K562 (cell line): ENCODE measurements at regions not wholly inside any gene's neighbourhood (a gene's known extent, or its start where the extent isn't known, plus 50 kb on each side); places are given as distances from the start of the nearest gene placed in this dataset.

Source experiments
- ATAC-seq: fragments of 200-7000 bp; cut with Tn5 transposase; 3 replicates; pipeline ENCODE4 v1.9.1; 2020; ENCODE audit warnings: moderate library complexity
- BruUV-seq: library from RNA; stranded (reverse); fragments of 400-500 nt; replicated peaks from 2 replicates; lab custom pipeline; 2021; lab: Mats Ljungman, UMichigan
- CTCF ChIA-PET: fragments of 300-600 bp; formaldehyde crosslinking; extraction: SDS; loops from one replicate; lab custom pipeline; 2021; ENCODE audit warnings: low intra/inter-chr PET ratio; lab: Yijun Ruan, JAX
- POLR2A ChIA-PET: fragments of 300-600, 350-650 bp; sonication (Branson Sonifier 250); formaldehyde crosslinking; extraction: SDS; loops from one replicate; lab custom pipeline; 2021; ENCODE audit warnings: antibody characterized with exemption, inconsistent platforms; lab: Yijun Ruan, JAX
- DNase-seq, 4 experiments: peaks; one replicate each; pipeline versions ENCODE4 v3.0.0 to v3.0.0-alpha.2; 2011 to 2018; ENCODE audit warnings: low spot score in 3 of 4, mixed read lengths in 3 of 4; ENCODE audit errors: extremely low read depth in 1 of 4
- FAIRE-seq: peaks from 2 replicates; lab custom pipeline; 2011; peaks lifted over from hg19 to GRCh38; lab: Jason Lieb, UNC
- H2AFZ ChIP-seq: 2 replicates; pipeline ENCODE4 v1.6.0; 2011; ENCODE audit warnings: low read depth, low read length, control low read depth, inconsistent platforms
- H3K27ac ChIP-seq: fragments of 200-600 bp; 3 replicates; pipeline ENCODE4 v1.8.0; 2011; ENCODE audit warnings: low read depth, mild to moderate bottlenecking, control low read depth, inconsistent platforms, low read length, moderate library complexity, mixed read lengths; ENCODE audit errors: extremely low read depth
- H3K27me3 ChIP-seq, 2 experiments: fragments of 300-600 bp in 1 of 2; 2 replicates in 1 of 2; 3 replicates in 1 of 2; pipeline versions ENCODE4 v1.6.0 to v1.8.0; 2011; ENCODE audit warnings: inconsistent platforms in 2 of 2, low read length in 2 of 2, mild to moderate bottlenecking in 1 of 2, mixed read lengths in 1 of 2, moderate library complexity in 1 of 2; ENCODE audit not compliant: control insufficient read depth in 2 of 2, insufficient read depth in 2 of 2
- H3K36me3 ChIP-seq: fragments of 300-600 bp; 3 replicates; pipeline ENCODE4 v1.8.0; 2011; ENCODE audit warnings: mild to moderate bottlenecking, low read length, inconsistent platforms; ENCODE audit not compliant: control insufficient read depth, insufficient read depth
- H3K4me1 ChIP-seq, 2 experiments: fragments of 200-600 bp in 1 of 2; replicated peaks in 1 of 2; 2 replicates in 1 of 2; 3 replicates in 1 of 2; pipeline versions ENCODE4 v1.5.1 to v1.8.0; 2011; ENCODE audit warnings: inconsistent platforms in 2 of 2, low read length in 2 of 2, mild to moderate bottlenecking in 1 of 2, mixed read lengths in 1 of 2, moderate library complexity in 1 of 2; ENCODE audit not compliant: control insufficient read depth in 2 of 2, insufficient read depth in 2 of 2
- H3K4me2 ChIP-seq: 2 replicates; pipeline ENCODE4 v1.6.1; 2011; ENCODE audit warnings: low read length, control low read depth, inconsistent platforms, mixed read lengths; ENCODE audit not compliant: insufficient read depth
- H3K4me3 ChIP-seq: fragments of 200-600 bp; sonication (generic), shearing (Covaris generic); 2 replicates; pipeline ENCODE4 v1.5.1; 2016; ENCODE audit warnings: control low read depth, inconsistent platforms
- H3K79me2 ChIP-seq: fragments of 200-600 bp; 3 replicates; pipeline ENCODE4 v1.8.0; 2011; ENCODE audit warnings: low read length, inconsistent platforms; ENCODE audit not compliant: control insufficient read depth, insufficient read depth
- H3K9ac ChIP-seq, 2 experiments: 2 replicates each; pipeline versions ENCODE4 v1.6.0 to v1.6.1; 2011; ENCODE audit warnings: low read depth in 2 of 2, low read length in 2 of 2, control low read depth in 1 of 2, inconsistent platforms in 1 of 2, mild to moderate bottlenecking in 1 of 2, mixed read lengths in 1 of 2; ENCODE audit not compliant: insufficient read depth in 1 of 2
- H3K9me1 ChIP-seq: one replicate; pipeline ENCODE4 v1.6.0; 2011; ENCODE audit warnings: inconsistent platforms, mild to moderate bottlenecking, low read length, moderate library complexity; ENCODE audit not compliant: control insufficient read depth, insufficient read depth
- H3K9me3 ChIP-seq: replicated peaks from 2 replicates; pipeline ENCODE4 v1.5.1; 2011; ENCODE audit warnings: low read depth, low read length, inconsistent platforms; ENCODE audit not compliant: control insufficient read depth, insufficient read depth
- H4K20me1 ChIP-seq: replicated peaks from 2 replicates; pipeline ENCODE4 v1.6.1; 2011; ENCODE audit warnings: low read length, inconsistent platforms, mixed read lengths; ENCODE audit not compliant: control insufficient read depth, insufficient read depth
- ADNP ChIP-seq: fragments of 200-800 bp; sonication (Bioruptor generic); IDR thresholded peaks from 2 replicates; pipeline ENCODE4 v1.6.1; 2016; ENCODE audit warnings: missing genetic modification characterization, missing compliant biosample characterization
- CHD2 ChIP-seq: IDR thresholded peaks from 2 replicates; pipeline ENCODE4 v1.6.1; 2011; ENCODE audit warnings: low read depth, low read length
- HDAC3 ChIP-seq: fragments of 450-650 bp; IDR thresholded peaks from 2 replicates; pipeline ENCODE4 v1.6.1; 2018; ENCODE audit warnings: borderline replicate concordance, mild to moderate bottlenecking, moderate library complexity; ENCODE audit not compliant: partially characterized antibody
- HMGN3 ChIP-seq: IDR thresholded peaks from 2 replicates; pipeline ENCODE4 v1.6.1; 2011; ENCODE audit warnings: borderline replicate concordance, low read depth, mild to moderate bottlenecking, mixed read lengths, low read length; ENCODE audit not compliant: insufficient read length; ENCODE audit errors: extremely low read depth
- NRF1 ChIP-seq, 2 experiments: fragments of 450-650 bp; IDR thresholded peaks in 1 of 2; conservative IDR thresholded peaks in 1 of 2; 2 replicates each; pipeline ENCODE4 v1.6.1; 2014; ENCODE audit warnings: mild to moderate bottlenecking in 2 of 2
- PHB ChIP-seq: fragments of 250-450 bp; sonication (Bioruptor Pico); IDR thresholded peaks from 2 replicates; pipeline ENCODE4 v1.5.0; 2021
- RFX7 ChIP-seq: fragments of 250-450 bp; sonication (Bioruptor Pico); IDR thresholded peaks from 2 replicates; pipeline ENCODE4 v1.5.1; 2021; ENCODE audit warnings: mild to moderate bottlenecking
- ZBTB49 ChIP-seq: sonication (generic); formaldehyde crosslinking; IDR thresholded peaks from 2 replicates; pipeline ENCODE4 v1.8.0; 2022; ENCODE audit warnings: missing genetic modification reagents, mild to moderate bottlenecking, borderline replicate concordance
- ZNF282 ChIP-seq: sonication (generic); formaldehyde crosslinking; IDR thresholded peaks from 2 replicates; pipeline ENCODE4 v1.8.1; 2023; ENCODE audit warnings: missing genetic modification reagents
- WGBS: fragments of 100-300 bp; shearing (Covaris generic); methylation state at CpG from one replicate; pipeline ENCODE4 v1.1.6; 2016; ENCODE audit warnings: low coverage, mixed read lengths; ENCODE audit not compliant: insufficient coverage; ENCODE audit errors: missing lambda C conversion rate; 5-methylcytosine and 5-hydroxymethylcytosine counted together
- in situ Hi-C: fragments of 300-500 bp; cut with MboI; formaldehyde crosslinking; loops from 4 replicates; pipeline ENCODE4 v1.15.0; 2018; ENCODE audit warnings: inconsistent platforms, mixed read lengths
- intact Hi-C: fragments of 100-400 bp; cut with micrococcal nuclease; formaldehyde crosslinking; loops from 2 replicates; pipeline ENCODE4 v1.14.2; 2022
- TF ChIP-seq, protein P1 (sequence below): IDR thresholded peaks from 2 replicates; pipeline ENCODE4 v1.6.1; 2012; ENCODE audit warnings: low read depth, low read length, improper control_type of control experiment, borderline replicate concordance
- TF ChIP-seq, protein P2 (sequence below): sonication (generic); formaldehyde crosslinking; IDR thresholded peaks from 2 replicates; pipeline ENCODE4 v1.8.0; 2023; ENCODE audit warnings: mild to moderate bottlenecking, missing genetic modification reagents

GRCh38 chr14:82239223-82239622 is 705.6 kb upstream of the SEL1L start:
- intact Hi-C loops, result no loop called here
- whole genome bisulfite sequencing, result 2% methylated on average over 6 of the region's 7 CpGs
- Histone ChIP-seq H3K36me3 (no peaks in the 10 kb centered on the region), H3K4me2 (no peak overlapping the region), H3K4me1 (no peaks in the 10 kb centered on the region), H4K20me1 (no peaks in the 10 kb centered on the region), H3K9ac (no peak overlapping the region), H3K9me3 (no peaks in the 10 kb centered on the region), H3K27me3 (no peaks in the 10 kb centered on the region), H3K27ac (no peak overlapping the region), H3K4me3 (no peak overlapping the region), H2AFZ (no peak overlapping the region), H3K79me2 (no peaks in the 10 kb centered on the region), H3K9me1 (no peaks in the 10 kb centered on the region)
- no peak for ATAC-seq
- CTCF ChIA-PET, result no interaction called here
- no peak for FAIRE-seq
- BruUV-seq, result no TSS peak
- TF ChIP-seq RFX7 (CRISPR knock-in tag), result no peak
- TF ChIP-seq NRF1 (conservative IDR thresholded peaks at IDR 0.05 in 1 of 2, IDR thresholded peaks at IDR 0.05 in 1 of 2), result no peak
- no peak for TF ChIP-seq HDAC3
- TF ChIP-seq, protein P1, sequence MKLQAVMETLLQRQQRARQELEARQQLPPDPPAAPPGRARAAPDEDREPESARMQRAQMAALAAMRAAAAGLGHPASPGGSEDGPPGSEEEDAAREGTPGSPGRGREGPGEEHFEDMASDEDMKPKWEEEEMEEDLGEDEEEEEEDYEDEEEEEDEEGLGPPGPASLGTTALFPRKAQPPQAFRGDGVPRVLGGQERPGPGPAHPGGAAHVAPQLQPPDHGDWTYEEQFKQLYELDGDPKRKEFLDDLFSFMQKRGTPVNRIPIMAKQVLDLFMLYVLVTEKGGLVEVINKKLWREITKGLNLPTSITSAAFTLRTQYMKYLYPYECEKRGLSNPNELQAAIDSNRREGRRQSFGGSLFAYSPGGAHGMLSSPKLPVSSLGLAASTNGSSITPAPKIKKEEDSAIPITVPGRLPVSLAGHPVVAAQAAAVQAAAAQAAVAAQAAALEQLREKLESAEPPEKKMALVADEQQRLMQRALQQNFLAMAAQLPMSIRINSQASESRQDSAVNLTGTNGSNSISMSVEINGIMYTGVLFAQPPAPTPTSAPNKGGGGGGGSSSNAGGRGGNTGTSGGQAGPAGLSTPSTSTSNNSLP, result no peak
- TF ChIP-seq ADNP (tag), result no peak
- TF ChIP-seq, protein P2, sequence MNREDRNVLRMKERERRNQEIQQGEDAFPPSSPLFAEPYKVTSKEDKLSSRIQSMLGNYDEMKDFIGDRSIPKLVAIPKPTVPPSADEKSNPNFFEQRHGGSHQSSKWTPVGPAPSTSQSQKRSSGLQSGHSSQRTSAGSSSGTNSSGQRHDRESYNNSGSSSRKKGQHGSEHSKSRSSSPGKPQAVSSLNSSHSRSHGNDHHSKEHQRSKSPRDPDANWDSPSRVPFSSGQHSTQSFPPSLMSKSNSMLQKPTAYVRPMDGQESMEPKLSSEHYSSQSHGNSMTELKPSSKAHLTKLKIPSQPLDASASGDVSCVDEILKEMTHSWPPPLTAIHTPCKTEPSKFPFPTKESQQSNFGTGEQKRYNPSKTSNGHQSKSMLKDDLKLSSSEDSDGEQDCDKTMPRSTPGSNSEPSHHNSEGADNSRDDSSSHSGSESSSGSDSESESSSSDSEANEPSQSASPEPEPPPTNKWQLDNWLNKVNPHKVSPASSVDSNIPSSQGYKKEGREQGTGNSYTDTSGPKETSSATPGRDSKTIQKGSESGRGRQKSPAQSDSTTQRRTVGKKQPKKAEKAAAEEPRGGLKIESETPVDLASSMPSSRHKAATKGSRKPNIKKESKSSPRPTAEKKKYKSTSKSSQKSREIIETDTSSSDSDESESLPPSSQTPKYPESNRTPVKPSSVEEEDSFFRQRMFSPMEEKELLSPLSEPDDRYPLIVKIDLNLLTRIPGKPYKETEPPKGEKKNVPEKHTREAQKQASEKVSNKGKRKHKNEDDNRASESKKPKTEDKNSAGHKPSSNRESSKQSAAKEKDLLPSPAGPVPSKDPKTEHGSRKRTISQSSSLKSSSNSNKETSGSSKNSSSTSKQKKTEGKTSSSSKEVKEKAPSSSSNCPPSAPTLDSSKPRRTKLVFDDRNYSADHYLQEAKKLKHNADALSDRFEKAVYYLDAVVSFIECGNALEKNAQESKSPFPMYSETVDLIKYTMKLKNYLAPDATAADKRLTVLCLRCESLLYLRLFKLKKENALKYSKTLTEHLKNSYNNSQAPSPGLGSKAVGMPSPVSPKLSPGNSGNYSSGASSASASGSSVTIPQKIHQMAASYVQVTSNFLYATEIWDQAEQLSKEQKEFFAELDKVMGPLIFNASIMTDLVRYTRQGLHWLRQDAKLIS (CRISPR knock-in tag), result no peak
- TF ChIP-seq ZNF282 (CRISPR knock-in tag), result no peak
- no peak for TF ChIP-seq ZBTB49 (CRISPR knock-in tag)
- TF ChIP-seq CHD2, result no peak
- no peak for TF ChIP-seq PHB (CRISPR knock-in tag)
- TF ChIP-seq HMGN3, result no peak
- POLR2A ChIA-PET, result interaction anchor here (0.7 kb wide), 1 partner anchor 23 kb away, joined by 4 read pairs; no protein-coding TSS in a partner anchor
- in situ Hi-C loops, result no loop called here
- DNase-seq, result no peak
